Skin of body (tissue), 1 donor: ENCODE measurements at regions not wholly inside any gene's neighbourhood (a gene's known extent, or its start where the extent isn't known, plus 50 kb on each side); places are given as distances from the start of the nearest gene placed in this dataset.

Experiments
- DNase-seq: peaks from one replicate; lab custom pipeline; 2025; lab: John Stamatoyannopoulos, UW

GRCh38 chr5:155834271-155834975 is 492.5 kb upstream of the SGCD start:
- DNase-seq: no peak

- no peak for DNase-seq
These were observed 490.7 kb upstream of the SGCD start for GRCh38 chr5:155836089-155836803.

GRCh38 chr5:155838394-155838793 is 488.6 kb upstream of the SGCD start:
- DNase-seq: no peak

DNA sequence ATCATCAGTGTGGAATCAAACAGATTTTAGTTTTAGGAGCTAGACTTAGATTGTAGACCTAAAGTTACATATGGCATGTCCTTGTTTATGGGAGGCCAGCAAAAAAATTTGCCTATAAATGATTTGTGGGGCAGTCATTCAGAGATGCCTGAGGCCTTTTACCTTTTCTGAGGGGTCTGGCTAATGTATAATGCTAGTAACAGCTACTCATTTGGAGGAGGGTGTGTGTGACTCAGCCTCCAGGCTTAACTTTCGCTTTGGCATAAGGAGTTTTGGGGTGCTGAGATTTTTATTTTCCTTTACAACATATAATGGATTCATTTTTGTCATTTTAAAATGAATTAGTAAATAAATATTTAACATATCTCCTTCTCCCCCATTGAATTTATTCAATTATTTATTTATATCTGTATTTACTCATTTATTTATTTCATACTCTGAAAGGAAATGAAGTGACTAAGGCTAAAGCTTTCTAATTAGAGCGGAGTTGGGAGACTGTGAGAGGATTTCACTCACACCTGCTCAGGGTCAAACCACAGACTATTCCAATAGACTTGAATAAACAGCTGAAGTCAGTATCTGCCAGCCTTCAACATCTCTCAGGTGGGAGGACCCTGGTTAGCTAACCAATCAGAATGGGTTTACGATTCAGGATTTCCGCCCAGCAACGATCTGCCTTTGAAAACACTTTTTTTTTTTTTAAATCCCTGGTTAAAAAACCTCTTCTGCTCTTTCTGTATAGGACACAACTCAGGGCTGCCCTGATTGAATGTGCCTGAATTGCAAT is 487.5 kb upstream of the SGCD start:
- DNase-seq: no peak

DNA sequence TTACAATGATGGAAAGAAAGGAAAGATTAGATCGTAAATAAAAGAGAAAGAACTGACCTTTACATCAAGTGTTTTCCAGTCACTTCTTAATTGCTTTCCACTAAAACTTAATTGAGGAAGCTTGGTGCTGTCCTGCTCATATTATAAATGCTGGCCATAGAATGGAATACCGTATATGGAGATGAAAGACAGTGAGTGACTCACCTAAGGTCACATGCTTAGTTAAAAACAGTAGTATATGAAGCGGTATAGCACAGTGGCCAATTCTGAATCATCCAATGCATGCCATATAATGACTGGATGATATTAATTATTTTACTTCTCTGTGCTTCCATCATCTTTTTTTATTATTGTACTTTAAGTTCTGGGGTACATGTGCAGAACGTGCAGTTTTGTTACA is 482.4 kb upstream of the SGCD start:
- DNase-seq: no peak

- no peak for DNase-seq
These were observed 476.6 kb upstream of the SGCD start for GRCh38 chr5:155850370-155850769.

DNA sequence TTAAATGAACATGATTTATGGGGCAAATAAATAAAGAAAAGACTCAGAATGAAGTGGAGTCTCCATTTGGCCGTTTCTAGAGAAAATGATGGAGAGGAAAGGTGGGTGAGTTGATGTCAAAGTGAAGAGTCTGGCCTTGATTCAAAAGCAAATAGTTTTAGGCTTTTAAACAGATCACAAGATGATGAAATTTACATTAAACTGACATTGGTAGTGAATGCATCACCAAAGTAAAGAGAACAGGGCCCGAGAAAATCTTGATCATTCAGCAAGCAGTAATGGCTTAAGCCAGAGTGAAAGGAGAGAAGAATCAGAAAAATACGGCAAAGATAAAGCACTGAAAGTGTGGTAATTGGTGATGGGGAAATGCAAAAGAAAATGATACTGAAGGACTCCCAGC is 460.0 kb upstream of the SGCD start:
- DNase-seq: no peak

DNA sequence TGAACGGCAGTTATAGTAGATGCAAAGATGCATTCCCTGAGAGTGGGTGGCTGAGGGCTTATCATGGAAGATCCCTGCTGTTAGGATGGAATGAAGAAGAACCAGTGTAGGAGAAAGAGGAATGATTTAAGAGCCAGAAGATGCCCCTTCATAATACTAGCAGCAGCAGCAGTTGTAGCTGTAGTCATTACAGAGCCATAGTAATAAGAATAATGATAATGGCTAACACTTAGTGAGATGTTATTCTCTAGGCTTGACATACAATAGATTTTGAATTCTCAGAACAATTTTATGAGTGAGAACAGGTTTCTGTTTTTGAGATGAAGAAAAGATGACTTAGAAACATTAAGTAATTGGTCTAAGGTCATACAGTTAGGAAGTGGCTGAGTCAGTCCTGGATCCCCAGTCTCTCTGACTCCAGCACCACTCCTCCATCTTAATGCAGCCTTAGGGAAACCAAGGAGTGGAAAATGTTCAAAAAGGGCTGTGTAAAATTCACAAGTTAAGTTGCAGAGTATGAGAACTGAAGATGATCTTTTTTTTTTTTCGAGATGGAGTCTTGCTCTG is 459.4 kb upstream of the SGCD start:
- no peak for DNase-seq

- DNase-seq: no peak
These were observed 456.3 kb upstream of the SGCD start for GRCh38 chr5:155870636-155871035.

DNA sequence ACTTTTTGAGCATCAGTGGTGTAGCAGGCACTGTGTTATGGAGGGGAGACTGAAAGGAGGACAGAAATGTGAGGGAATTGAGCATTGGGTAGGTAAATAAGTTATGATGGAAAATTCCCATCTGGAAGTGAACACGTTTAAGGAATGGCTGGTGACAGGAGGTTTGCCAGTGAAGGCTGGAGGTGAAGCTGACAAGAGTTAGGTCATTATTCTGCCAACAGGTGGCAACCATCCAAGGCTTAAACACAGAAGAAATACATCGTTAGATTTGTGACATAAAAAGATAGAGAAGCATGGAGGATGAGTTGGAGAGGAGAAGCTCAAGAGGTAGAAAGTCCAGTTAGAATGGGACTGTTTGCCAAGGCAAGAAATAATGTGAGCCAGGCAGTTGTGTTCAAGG is 455.3 kb upstream of the SGCD start:
- no peak for DNase-seq

DNA sequence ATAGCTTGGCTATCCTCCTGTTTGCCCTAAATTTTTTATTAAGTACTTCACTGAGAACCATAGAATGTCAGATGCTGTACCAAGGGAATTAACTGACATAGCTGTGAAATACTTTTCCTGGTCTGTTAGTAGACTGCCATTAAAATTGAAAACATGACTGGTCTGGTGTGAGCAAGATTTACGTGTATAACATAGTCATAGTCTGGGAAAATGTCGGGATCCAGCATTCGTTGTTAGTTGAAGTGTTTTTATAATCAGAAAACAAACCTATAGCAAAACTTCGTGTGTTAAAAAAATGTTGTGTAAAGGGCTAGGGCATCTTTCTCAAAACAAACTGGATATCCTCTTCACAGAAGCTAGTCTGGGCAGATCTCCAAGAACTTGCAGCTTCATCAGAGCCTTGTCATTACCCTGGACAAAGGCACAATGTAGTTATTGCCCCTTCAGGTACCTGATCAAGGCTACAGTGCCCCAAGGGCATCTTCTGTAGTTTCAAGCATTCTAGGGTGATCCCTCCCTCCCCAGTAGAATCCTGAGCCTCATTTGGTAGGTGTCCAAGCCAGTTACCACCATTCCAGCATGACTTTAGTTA is 454.2 kb upstream of the SGCD start:
- DNase-seq: no peak

GRCh38 chr5:155878991-155879575 is 447.9 kb upstream of the SGCD start:
- DNase-seq: no peak

DNA sequence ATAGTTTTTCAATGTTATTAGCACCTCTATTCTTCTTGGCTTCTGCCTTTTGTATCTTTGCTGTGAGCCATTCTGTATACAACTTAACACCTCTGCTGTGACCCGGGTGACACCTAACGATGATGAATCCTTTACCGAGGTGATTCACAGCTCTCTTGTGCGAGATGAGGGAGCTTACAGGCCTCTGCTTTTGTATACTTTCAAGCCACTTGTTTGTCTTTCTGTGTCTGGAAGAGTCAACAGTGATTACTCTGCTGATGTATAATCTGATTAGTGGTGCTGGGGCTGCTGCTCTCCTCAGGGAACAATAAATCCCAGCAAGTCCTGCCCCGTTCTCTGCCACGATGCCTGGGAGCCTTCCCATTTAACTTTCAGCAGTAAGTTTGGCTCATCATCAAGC is 442.9 kb upstream of the SGCD start:
- DNase-seq: no peak

GRCh38 chr5:155885199-155885598 is 441.8 kb upstream of the SGCD start:
- no peak for DNase-seq

- DNase-seq: no peak
These were observed 440.5 kb upstream of the SGCD start for GRCh38 chr5:155886311-155887031.

GRCh38 chr5:155895484-155895883 is 431.5 kb upstream of the SGCD start:
- DNase-seq: no peak

DNA sequence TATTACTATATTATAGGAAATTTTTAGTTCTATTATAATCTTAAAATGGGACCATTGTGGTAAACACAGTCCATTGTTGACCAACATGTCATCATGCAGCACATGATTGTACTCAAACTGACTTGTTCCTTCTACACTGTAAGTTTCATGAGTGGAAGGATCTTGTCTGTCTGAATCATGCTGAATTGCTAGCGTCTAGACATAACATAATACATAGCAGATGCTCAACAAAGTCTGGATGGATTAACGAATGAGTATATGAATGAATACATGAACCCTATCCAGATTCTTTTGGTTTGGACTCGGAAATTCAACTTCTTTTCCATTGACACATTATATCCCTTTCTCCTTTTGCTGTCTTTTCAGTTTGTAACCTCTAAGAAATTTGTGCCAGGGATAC is 429.2 kb upstream of the SGCD start:
- DNase-seq: peak; percentile 67

- DNase-seq: no peak
These were observed 428.7 kb upstream of the SGCD start for GRCh38 chr5:155898284-155898683.

DNA sequence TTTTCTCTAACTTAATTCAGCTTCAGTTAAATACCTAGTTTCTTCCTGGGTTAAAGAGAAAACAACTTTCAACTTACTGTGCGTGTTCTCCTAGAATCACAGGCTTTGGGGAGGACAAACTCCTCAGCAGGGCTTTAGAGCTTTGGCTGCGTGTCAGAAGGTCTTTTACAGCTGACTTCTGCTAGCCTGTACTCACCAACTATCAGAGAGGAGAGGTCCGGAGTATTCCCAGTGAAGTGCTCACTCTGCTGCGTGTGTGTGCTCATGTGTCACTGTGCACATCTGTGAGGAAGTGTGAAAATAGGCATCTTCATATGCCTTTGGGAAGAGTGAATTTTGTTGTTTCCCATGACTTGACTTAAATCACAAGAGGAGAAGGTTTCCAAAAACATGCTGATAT is 423.2 kb upstream of the SGCD start:
- DNase-seq: no peak

GRCh38 chr5:155905364-155905763 is 421.6 kb upstream of the SGCD start:
- DNase-seq: no peak

- no peak for DNase-seq
These were observed 420.9 kb upstream of the SGCD start for GRCh38 chr5:155906046-155906445.
